H54 (cell line): ENCODE measurements at regions not wholly inside any gene's neighbourhood (a gene's known extent, or its start where the extent isn't known, plus 50 kb on each side); places are given as distances from the start of the nearest gene placed in this dataset.
"Not testable (repeated sequence)": the region's sequence is repeated elsewhere in the genome, so short reads cannot be mapped to it uniquely, and the experiment has no call there.

ENCODE experiments used
- DNase-seq: peaks from one replicate; pipeline ENCODE4 v3.0.0; 2011; ENCODE audit warnings: low spot score, mixed read lengths; ENCODE audit not compliant: insufficient read length
- FAIRE-seq: peaks from 3 replicates; lab custom pipeline; 2011; peaks lifted over from hg19 to GRCh38; lab: Jason Lieb, UNC
- POLR2A ChIP-seq: IDR thresholded peaks from 2 replicates; pipeline ENCODE4 v1.6.1; 2011; ENCODE audit warnings: low read depth, mild to moderate bottlenecking, low read length

GRCh38 chr21:17391811-17392340 lies 121.0 kb upstream of the CXADR start:
- no peak for DNase-seq
- TF ChIP-seq POLR2A = no peak
- no peak for FAIRE-seq

DNA sequence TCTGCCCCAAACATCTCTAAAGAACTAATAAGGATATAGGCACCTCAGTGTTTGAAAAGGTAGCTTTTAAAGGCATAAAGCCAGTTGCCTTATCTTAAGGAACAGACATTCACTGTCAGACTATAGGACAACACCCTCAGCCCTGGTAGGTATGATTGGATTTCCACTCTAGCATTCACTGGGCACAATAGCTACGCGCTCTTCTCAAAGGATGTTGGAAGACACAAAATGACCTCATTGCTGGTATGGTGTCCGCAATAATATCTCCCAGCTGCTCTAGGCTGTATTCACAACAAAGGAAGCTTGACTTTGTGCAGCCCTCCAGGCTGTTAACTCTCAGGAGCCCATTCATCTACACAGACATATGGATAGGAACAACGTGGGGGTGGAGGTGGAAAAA lies 119.4 kb upstream of the CXADR start:
- no peak for FAIRE-seq

GRCh38 chr21:17396948-17397347 lies 115.9 kb upstream of the CXADR start:
- FAIRE-seq (no peak), DNase-seq (no peak)
- no peak for TF ChIP-seq POLR2A

More for the DNA sequence above, 119.4 kb upstream of the CXADR start:
- TF ChIP-seq POLR2A = no peak
- no peak for DNase-seq

- no peak for TF ChIP-seq POLR2A
- DNase-seq (no peak), FAIRE-seq (no peak)
These were observed 115.1 kb upstream of the CXADR start for GRCh38 chr21:17397703-17398102.

GRCh38 chr21:17398954-17399353 lies 113.9 kb upstream of the CXADR start:
- not testable (repeated sequence) for FAIRE-seq, DNase-seq

DNA sequence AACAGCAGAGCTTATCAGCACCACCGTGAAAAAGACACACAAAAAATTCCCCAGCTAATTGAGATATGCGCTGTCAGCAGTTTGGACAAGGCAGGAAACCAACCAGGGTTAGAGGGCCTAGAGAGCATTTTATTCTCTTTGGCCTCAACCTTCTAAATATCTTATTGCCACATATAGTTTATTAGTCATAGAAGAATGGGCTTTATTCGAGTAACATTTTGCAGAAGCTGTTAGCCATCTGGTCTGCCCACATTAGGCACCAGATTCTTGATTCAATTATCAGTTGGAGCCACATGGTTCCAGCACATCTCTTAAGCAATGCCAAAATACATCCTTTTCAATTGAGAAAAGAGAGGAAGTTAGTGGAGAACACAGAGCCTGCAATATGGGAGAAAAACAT lies 109.9 kb upstream of the CXADR start:
- no peak for DNase-seq
- no peak for TF ChIP-seq POLR2A
- FAIRE-seq = no peak

DNA sequence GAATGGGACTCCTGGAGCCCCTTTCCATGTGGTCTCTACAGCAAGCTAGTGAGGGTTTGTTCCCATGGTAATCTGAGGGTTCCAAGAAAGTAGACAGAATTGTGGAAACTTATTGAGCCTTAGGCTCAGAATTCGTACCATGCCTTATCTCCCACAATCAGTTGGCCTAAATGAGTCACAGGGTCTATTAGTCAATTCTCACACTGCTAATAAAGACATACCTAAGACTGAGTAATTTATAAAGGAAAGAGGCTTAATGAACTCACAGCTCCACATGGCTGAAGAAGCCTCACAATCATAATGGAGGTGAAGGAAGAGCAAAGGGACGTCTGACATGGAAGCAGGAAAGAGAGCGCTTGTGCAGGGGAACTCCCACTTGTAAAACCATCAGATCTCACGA lies 106.6 kb upstream of the CXADR start:
- FAIRE-seq (no peak), DNase-seq (no peak)
- TF ChIP-seq POLR2A = no peak

DNA sequence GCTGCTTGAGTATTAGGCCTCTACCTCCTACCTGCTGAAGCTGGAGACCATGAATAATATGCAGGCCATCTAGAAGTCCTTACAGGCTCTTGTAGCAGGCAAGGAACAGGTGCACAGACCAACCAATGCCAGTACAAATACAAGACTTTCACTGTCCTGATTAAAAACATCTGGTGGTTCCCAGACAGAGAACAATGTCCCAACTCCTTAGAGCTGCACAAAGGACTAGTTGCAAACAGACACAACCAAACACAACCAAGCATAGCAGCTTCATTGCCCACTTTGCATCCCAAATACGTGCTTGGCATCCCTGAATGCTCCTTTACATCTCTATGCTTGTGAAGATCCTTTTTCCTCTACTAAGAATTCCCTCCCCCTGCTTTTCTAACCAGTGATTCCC lies 98.1 kb upstream of the CXADR start:
- no peak for TF ChIP-seq POLR2A
- FAIRE-seq (no peak), DNase-seq (no peak)

- no peak for TF ChIP-seq POLR2A
- DNase-seq (no peak), FAIRE-seq (no peak)
These were observed 96.7 kb upstream of the CXADR start for GRCh38 chr21:17416139-17416538.

- DNase-seq = no peak
- no peak for TF ChIP-seq POLR2A
- FAIRE-seq = no peak
These were observed 89.9 kb upstream of the CXADR start for GRCh38 chr21:17422931-17423330.

- no peak for DNase-seq
- FAIRE-seq = no peak
- no peak for TF ChIP-seq POLR2A
These were observed 85.7 kb upstream of the CXADR start for GRCh38 chr21:17427157-17427556.

GRCh38 chr21:17427831-17428483 lies 84.9 kb upstream of the CXADR start:
- no peak for DNase-seq

DNA sequence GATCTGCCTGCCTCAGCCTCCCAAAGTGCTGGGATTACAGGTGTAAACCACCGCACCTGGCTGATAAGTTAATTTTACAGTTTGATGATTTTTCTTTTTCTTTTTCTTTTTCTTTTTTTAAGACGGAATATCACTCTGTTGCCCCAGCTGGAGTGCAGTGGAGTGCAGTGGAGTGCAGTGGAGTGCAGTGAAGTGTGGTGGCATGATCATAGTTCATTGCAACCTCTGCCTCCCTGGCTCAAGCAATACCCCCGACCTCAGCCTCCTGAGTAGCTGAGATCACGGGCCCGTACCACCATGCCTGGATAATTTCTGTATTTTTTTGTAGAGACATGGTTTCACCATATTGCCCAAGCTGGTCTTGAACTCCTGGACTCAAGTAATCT lies 84.4 kb upstream of the CXADR start:
- no peak for TF ChIP-seq POLR2A
- FAIRE-seq (no peak), DNase-seq (no peak)

More at GRCh38 chr21:17427831-17428483, 84.9 kb upstream of the CXADR start:
- TF ChIP-seq POLR2A = no peak
- no peak for FAIRE-seq

DNA sequence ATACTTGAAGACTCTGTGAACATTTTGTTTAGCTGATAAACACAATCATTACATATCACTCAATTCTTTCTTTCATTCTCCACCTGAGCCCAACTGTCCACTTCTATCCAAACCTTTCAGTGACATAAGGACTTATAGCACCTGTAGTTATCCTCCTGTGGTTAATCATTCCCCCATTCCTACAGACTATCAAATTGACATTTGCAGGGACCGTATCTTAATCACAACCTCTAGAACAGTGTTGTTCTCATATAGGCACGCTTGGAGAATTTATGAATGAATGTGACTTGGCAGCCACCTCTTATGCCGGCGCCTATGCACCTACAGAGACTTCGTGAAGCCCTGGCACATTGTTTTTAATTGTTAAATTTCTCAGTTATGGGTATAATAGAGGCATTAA lies 83.9 kb upstream of the CXADR start:
- FAIRE-seq = no peak
- TF ChIP-seq POLR2A = no peak

GRCh38 chr21:17429936-17430335 lies 82.9 kb upstream of the CXADR start:
- TF ChIP-seq POLR2A = no peak
- FAIRE-seq = no peak

More for the DNA sequence above, 83.9 kb upstream of the CXADR start:
- no peak for DNase-seq

More at GRCh38 chr21:17429936-17430335, 82.9 kb upstream of the CXADR start:
- no peak for DNase-seq
